ENCODE measurements at regions not wholly inside any gene's neighbourhood (a gene's known extent, or its start where the extent isn't known, plus 50 kb on each side); places are given as distances from the start of the nearest gene placed in this dataset.

DNA sequence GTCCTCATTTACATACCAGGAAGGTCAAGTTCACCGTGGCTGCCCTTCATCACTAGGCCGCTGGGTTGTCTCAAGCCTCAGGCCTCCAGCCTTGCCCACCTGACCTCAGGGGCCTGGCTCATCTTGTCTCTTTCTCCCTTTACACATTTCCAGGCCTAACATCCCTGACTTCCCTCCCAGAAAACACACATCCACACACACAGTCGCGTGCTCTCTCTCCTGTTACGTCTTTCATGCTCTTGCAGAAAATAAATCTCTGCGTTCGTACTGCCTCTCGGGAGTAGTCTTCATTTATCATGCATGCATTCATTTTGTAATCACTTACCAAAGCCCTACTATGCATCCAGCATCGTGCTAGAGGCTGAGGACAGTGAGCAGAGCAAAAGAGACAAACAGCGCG is 220.0 kb upstream of the PWP1 start:
- Histone ChIP-seq H3K79me2 (ENCODE audit: control insufficient read depth, insufficient read depth, low read length) (no peaks in the 10 kb centered on the region), H3K4me2 (ENCODE audit: insufficient read depth, low read length) (no peak overlapping the region), H4K20me1 (replicated peaks; ENCODE audit: control insufficient read depth, extremely low read depth, insufficient read depth, low read length) (no peaks in the 10 kb centered on the region), H3K4me3 (replicated peaks in 1 of 3; ENCODE audit: insufficient read depth in 1 of 3, low read depth in 1 of 3, low read length in 3 of 3) (no peak overlapping the region), H3K9me1 (replicated peaks; ENCODE audit: control insufficient read depth, extremely low read depth, insufficient read depth, low read length) (no peaks in the 10 kb centered on the region), H3K27ac (ENCODE audit: insufficient read depth, low read depth, low read length) (no peak overlapping the region), H3K9ac (replicated peaks; ENCODE audit: extremely low read depth, insufficient read depth, low read length) (no peak overlapping the region), H3K36me3 (ENCODE audit: control insufficient read depth in 2 of 2, extremely low read depth in 1 of 2, insufficient read depth in 2 of 2, low read length in 2 of 2) (no peaks in the 10 kb centered on the region), H2AFZ (ENCODE audit: low read depth, low read length) (no peak overlapping the region), H3K9me3 (replicated peaks; ENCODE audit: control insufficient read depth, insufficient read depth, low read length) (no peaks in the 10 kb centered on the region), H3K4me1 (ENCODE audit: control insufficient read depth, extremely low read depth, insufficient read depth, low read length) (no peaks in the 10 kb centered on the region), H3K27me3 (ENCODE audit: control insufficient read depth in 2 of 2, insufficient read depth in 2 of 2, low read length in 2 of 2) (no peaks in the 10 kb centered on the region)
- dilution Hi-C loops (cut with MboI; ENCODE audit: extremely low pct_ligation_motif_present, low sequenced_read_pairs) = no loop called here
- intact Hi-C loops (cut with micrococcal nuclease) = no loop called here
- FAIRE-seq (no peak), DNase-seq (ENCODE audit: low read depth, low spot score) (no peak)
- no peak for TF ChIP-seq EZH2 (IDR thresholded peaks at IDR 0.05; ENCODE audit: borderline replicate concordance, low read depth, low read length, severe bottlenecking)
- TF ChIP-seq, protein P1, sequence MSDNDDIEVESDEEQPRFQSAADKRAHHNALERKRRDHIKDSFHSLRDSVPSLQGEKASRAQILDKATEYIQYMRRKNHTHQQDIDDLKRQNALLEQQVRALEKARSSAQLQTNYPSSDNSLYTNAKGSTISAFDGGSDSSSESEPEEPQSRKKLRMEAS (IDR thresholded peaks at IDR 0.05; ENCODE audit: insufficient read depth, insufficient read length) = no peak
- TF ChIP-seq MYC (IDR thresholded peaks at IDR 0.05; ENCODE audit: low read depth, low read length) = no peak
- no peak for TF ChIP-seq POLR2AphosphoS5 (IDR thresholded peaks at IDR 0.05; ENCODE audit: insufficient read depth, low read depth, low read length)
- no peak for TF ChIP-seq JUN (IDR thresholded peaks at IDR 0.05; ENCODE audit: borderline replicate concordance, insufficient read depth, insufficient read length, low read depth)
- TF ChIP-seq GATA2 (IDR thresholded peaks at IDR 0.05; ENCODE audit: insufficient read depth, insufficient read length, low read depth, low read length) = no peak
- no peak for TF ChIP-seq POLR2A (IDR thresholded peaks at IDR 0.05; ENCODE audit: low read depth, low read length)
- TF ChIP-seq, protein P2, sequence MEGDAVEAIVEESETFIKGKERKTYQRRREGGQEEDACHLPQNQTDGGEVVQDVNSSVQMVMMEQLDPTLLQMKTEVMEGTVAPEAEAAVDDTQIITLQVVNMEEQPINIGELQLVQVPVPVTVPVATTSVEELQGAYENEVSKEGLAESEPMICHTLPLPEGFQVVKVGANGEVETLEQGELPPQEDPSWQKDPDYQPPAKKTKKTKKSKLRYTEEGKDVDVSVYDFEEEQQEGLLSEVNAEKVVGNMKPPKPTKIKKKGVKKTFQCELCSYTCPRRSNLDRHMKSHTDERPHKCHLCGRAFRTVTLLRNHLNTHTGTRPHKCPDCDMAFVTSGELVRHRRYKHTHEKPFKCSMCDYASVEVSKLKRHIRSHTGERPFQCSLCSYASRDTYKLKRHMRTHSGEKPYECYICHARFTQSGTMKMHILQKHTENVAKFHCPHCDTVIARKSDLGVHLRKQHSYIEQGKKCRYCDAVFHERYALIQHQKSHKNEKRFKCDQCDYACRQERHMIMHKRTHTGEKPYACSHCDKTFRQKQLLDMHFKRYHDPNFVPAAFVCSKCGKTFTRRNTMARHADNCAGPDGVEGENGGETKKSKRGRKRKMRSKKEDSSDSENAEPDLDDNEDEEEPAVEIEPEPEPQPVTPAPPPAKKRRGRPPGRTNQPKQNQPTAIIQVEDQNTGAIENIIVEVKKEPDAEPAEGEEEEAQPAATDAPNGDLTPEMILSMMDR (IDR thresholded peaks at IDR 0.05; ENCODE audit: extremely low read depth in 1 of 2, insufficient read depth in 1 of 2, low read depth in 1 of 2, low read length in 2 of 2) = no peak
- no peak for TF ChIP-seq FOS (IDR thresholded peaks at IDR 0.05; ENCODE audit: borderline replicate concordance, insufficient read depth, low read length)
- CTCF ChIA-PET = interaction anchor here (1.2 kb wide), 1 partner anchor 17 kb away, joined by 3 read pairs; no protein-coding TSS in a partner anchor
- BruUV-seq (replicated peaks) = no TSS peak
- POLR2A ChIA-PET = no interaction called here
